Endothelial cell of umbilical vein (primary cell): ENCODE measurements at regions not wholly inside any gene's neighbourhood (a gene's known extent, or its start where the extent isn't known, plus 50 kb on each side); places are given as distances from the start of the nearest gene placed in this dataset.

Source experiments
- BruUV-seq: library from RNA; stranded (reverse); fragments of 400-500 nt; replicated peaks from 2 replicates; lab custom pipeline; 2021; lab: Mats Ljungman, UMichigan
- CTCF ChIA-PET: fragments of 300-600, 350-600 bp; sonication (Branson Sonifier 250); formaldehyde crosslinking; loops from one replicate; lab custom pipeline; 2021; ENCODE audit warnings: antibody characterized with exemption, inconsistent platforms; lab: Charles Lee
- POLR2A ChIA-PET: fragments of 300-600, 350-600 bp; sonication (Branson Sonifier 250); formaldehyde crosslinking; loops from one replicate; lab custom pipeline; 2021; ENCODE audit warnings: antibody characterized with exemption, inconsistent platforms; lab: Charles Lee
- DNase-seq: peaks from one replicate; pipeline ENCODE4 v3.0.0-alpha.2; 2011; ENCODE audit warnings: low read depth, low spot score
- FAIRE-seq: peaks from 2 replicates; lab custom pipeline; 2011; peaks lifted over from hg19 to GRCh38; lab: Jason Lieb, UNC
- H2AFZ ChIP-seq: 2 replicates; pipeline ENCODE4 v1.6.0; 2012; ENCODE audit warnings: low read depth, low read length, control low read depth, inconsistent platforms
- H3K27ac ChIP-seq: 2 replicates; pipeline ENCODE4 v1.5.1; 2011; ENCODE audit warnings: low read depth, mild to moderate bottlenecking, control low read depth, low read length, moderate library complexity; ENCODE audit not compliant: insufficient read depth
- H3K27me3 ChIP-seq, 2 experiments: 2 replicates each; pipeline versions ENCODE4 v1.6.0 to v1.6.1; 2011; ENCODE audit warnings: low read length in 2 of 2, mixed read lengths in 1 of 2; ENCODE audit not compliant: control insufficient read depth in 2 of 2, insufficient read depth in 2 of 2
- H3K36me3 ChIP-seq, 2 experiments: 2 replicates in 1 of 2; 3 replicates in 1 of 2; pipeline ENCODE4 v1.5.1; 2011; ENCODE audit warnings: low read length in 2 of 2, mild to moderate bottlenecking in 1 of 2, moderate library complexity in 1 of 2; ENCODE audit not compliant: control insufficient read depth in 2 of 2, insufficient read depth in 2 of 2; ENCODE audit errors: extremely low read depth in 1 of 2
- H3K4me1 ChIP-seq: 3 replicates; pipeline ENCODE4 v1.5.1; 2011; ENCODE audit warnings: mild to moderate bottlenecking, low read length; ENCODE audit not compliant: control insufficient read depth, insufficient read depth; ENCODE audit errors: extremely low read depth
- H3K4me2 ChIP-seq: 2 replicates; pipeline ENCODE4 v1.6.1; 2011; ENCODE audit warnings: low read length, control low read depth, mixed read lengths; ENCODE audit not compliant: insufficient read depth
- H3K4me3 ChIP-seq, 3 experiments: fragments of 200-600 bp in 1 of 3; sonication (generic), shearing (Covaris generic) in 1 of 3; replicated peaks in 1 of 3; 2 replicates each; pipeline ENCODE4 v1.5.1; 2011 to 2016; ENCODE audit warnings: control low read depth in 3 of 3, low read length in 3 of 3, mild to moderate bottlenecking in 2 of 3, inconsistent platforms in 1 of 3, low read depth in 1 of 3, moderate library complexity in 1 of 3; ENCODE audit not compliant: insufficient read depth in 1 of 3
- H3K79me2 ChIP-seq: 2 replicates; pipeline ENCODE4 v1.6.0; 2012; ENCODE audit warnings: low read length, inconsistent platforms; ENCODE audit not compliant: control insufficient read depth, insufficient read depth
- H3K9ac ChIP-seq: replicated peaks from 2 replicates; pipeline ENCODE3; 2011; ENCODE audit warnings: low read length, control low read depth; ENCODE audit not compliant: insufficient read depth; ENCODE audit errors: extremely low read depth
- H3K9me1 ChIP-seq: replicated peaks from 3 replicates; pipeline ENCODE4 v1.6.0; 2011; ENCODE audit warnings: mild to moderate bottlenecking, low read length; ENCODE audit not compliant: control insufficient read depth, insufficient read depth; ENCODE audit errors: extremely low read depth
- H3K9me3 ChIP-seq: replicated peaks from 2 replicates; pipeline ENCODE4 v1.5.1; 2012; ENCODE audit warnings: low read length, inconsistent platforms; ENCODE audit not compliant: control insufficient read depth, insufficient read depth
- H4K20me1 ChIP-seq: replicated peaks from 2 replicates; pipeline ENCODE3; 2011; ENCODE audit warnings: mild to moderate bottlenecking, low read length; ENCODE audit not compliant: control insufficient read depth, insufficient read depth; ENCODE audit errors: extremely low read depth
- EZH2 ChIP-seq: IDR thresholded peaks from 2 replicates; pipeline ENCODE4 v1.6.1; 2012; ENCODE audit warnings: borderline replicate concordance, low read depth, mild to moderate bottlenecking, moderate library complexity, low read length, inconsistent platforms; ENCODE audit not compliant: severe bottlenecking
- FOS ChIP-seq: IDR thresholded peaks from 2 replicates; pipeline ENCODE4 v1.6.1; 2011; ENCODE audit warnings: mild to moderate bottlenecking, low read length, moderate library complexity, borderline replicate concordance; ENCODE audit not compliant: insufficient read depth
- GATA2 ChIP-seq: IDR thresholded peaks from 2 replicates; pipeline ENCODE4 v1.7.0; 2011; ENCODE audit warnings: low read depth, mild to moderate bottlenecking, moderate library complexity, mixed read lengths, low read length; ENCODE audit not compliant: insufficient read length, insufficient read depth
- JUN ChIP-seq: IDR thresholded peaks from 2 replicates; pipeline ENCODE4 v1.6.1; 2011; ENCODE audit warnings: borderline replicate concordance, low read depth; ENCODE audit not compliant: insufficient read length, insufficient read depth
- MYC ChIP-seq: IDR thresholded peaks from one replicate; pipeline ENCODE4 v1.6.1; 2011; ENCODE audit warnings: mild to moderate bottlenecking, low read depth, low read length
- POLR2A ChIP-seq: IDR thresholded peaks from 2 replicates; pipeline ENCODE4 v1.6.1; 2012; ENCODE audit warnings: low read depth, mild to moderate bottlenecking, control low read depth, low read length
- POLR2AphosphoS5 ChIP-seq: IDR thresholded peaks from 2 replicates; pipeline ENCODE4 v1.6.1; 2012; ENCODE audit warnings: low read depth, mild to moderate bottlenecking, control low read depth, low read length, moderate library complexity; ENCODE audit not compliant: insufficient read depth
- dilution Hi-C: fragments of 300-500 bp; cut with MboI; formaldehyde crosslinking; loops from one replicate; pipeline ENCODE4 v1.15.0; 2019; ENCODE audit warnings: low sequenced_read_pairs; ENCODE audit not compliant: extremely low pct_ligation_motif_present
- intact Hi-C: fragments of 100-400 bp; cut with micrococcal nuclease; formaldehyde crosslinking; loops from one replicate; pipeline ENCODE4 v1.10.0; 2022
- TF ChIP-seq, protein P1 (sequence below), 2 donors: IDR thresholded peaks; 1 replicate in 1 of 2; 2 replicates in 1 of 2; pipeline ENCODE4 v1.5.1; 2011; ENCODE audit warnings: low read length in 2 of 2, mild to moderate bottlenecking in 2 of 2, moderate library complexity in 2 of 2, control low read depth in 1 of 2, inconsistent platforms in 1 of 2, low read depth in 1 of 2; ENCODE audit not compliant: insufficient read depth in 1 of 2; ENCODE audit errors: extremely low read depth in 1 of 2
- TF ChIP-seq, protein P2 (sequence below): IDR thresholded peaks from 2 replicates; pipeline ENCODE4 v1.6.1; 2011; ENCODE audit not compliant: insufficient read depth, insufficient read length

DNA sequence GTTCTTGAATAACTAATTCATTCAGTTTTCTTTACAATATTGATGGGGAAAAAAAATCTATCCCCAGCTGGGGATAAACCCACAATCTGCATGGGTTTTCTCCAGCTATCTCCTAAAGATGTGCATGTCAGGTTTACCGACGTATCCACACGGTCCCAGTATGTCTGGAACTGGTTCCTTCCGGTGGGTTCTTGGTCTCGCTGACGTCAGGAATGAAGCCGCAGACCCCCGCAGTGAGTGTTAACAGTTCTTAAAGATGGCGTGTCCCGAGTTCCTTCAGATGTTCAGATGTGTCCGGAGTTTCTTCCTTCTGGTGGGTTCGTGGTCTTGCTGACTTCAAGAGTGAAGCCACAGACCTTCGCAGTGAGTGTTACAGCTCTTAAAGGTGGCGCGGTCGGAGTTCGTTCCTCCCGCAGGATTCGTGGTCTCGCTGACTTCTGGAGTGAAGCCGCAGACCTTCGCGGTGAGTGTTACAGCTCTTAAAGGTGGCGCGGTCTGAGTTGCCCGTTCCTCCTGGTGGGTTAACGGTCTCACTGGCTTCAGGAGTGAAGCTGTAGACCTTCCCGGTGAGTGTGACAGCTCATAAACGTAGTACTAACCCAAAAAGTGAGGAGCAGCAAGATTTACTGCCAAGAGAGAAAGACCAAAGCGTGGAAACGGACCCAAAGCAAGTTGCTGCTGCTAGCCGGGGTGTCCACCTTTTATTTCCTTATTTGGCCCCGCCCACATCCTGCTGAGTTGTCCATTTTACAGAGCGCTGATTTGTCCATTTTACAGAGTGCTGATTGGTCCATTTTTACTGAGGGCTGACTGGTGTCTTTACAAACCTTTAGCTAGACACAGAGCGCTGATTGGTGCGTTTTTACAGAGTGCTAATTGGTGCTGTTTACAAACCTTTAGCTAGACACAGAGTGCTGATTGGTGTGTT lies 195.1 kb upstream of the NR2F2 start:
- TF ChIP-seq, protein P1, sequence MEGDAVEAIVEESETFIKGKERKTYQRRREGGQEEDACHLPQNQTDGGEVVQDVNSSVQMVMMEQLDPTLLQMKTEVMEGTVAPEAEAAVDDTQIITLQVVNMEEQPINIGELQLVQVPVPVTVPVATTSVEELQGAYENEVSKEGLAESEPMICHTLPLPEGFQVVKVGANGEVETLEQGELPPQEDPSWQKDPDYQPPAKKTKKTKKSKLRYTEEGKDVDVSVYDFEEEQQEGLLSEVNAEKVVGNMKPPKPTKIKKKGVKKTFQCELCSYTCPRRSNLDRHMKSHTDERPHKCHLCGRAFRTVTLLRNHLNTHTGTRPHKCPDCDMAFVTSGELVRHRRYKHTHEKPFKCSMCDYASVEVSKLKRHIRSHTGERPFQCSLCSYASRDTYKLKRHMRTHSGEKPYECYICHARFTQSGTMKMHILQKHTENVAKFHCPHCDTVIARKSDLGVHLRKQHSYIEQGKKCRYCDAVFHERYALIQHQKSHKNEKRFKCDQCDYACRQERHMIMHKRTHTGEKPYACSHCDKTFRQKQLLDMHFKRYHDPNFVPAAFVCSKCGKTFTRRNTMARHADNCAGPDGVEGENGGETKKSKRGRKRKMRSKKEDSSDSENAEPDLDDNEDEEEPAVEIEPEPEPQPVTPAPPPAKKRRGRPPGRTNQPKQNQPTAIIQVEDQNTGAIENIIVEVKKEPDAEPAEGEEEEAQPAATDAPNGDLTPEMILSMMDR (IDR thresholded peaks at IDR 0.05; ENCODE audit: extremely low read depth in 1 of 2, insufficient read depth in 1 of 2, low read depth in 1 of 2, low read length in 2 of 2): no peak
- TF ChIP-seq EZH2 (no peak), GATA2 (no peak), JUN (no peak), MYC (no peak), POLR2AphosphoS5 (no peak), POLR2A (no peak), FOS (no peak)
- TF ChIP-seq, protein P2, sequence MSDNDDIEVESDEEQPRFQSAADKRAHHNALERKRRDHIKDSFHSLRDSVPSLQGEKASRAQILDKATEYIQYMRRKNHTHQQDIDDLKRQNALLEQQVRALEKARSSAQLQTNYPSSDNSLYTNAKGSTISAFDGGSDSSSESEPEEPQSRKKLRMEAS: no peak

More for the DNA sequence above, 195.1 kb upstream of the NR2F2 start:
- CTCF ChIA-PET: no interaction called here
- H2AFZ ChIP-seq: no peak overlapping the region
- no peaks in the 10 kb centered on the region for H3K36me3 ChIP-seq
- no peak overlapping the region for H3K4me2 ChIP-seq
- DNase-seq (no peak), FAIRE-seq (no peak)
- H3K4me1 ChIP-seq: no peaks in the 10 kb centered on the region
- POLR2A ChIA-PET: no interaction called here
- no peak overlapping the region for H3K9ac ChIP-seq
- H4K20me1 ChIP-seq: no peaks in the 10 kb centered on the region
- no peaks in the 10 kb centered on the region for H3K9me1 ChIP-seq
- dilution Hi-C loops: no loop called here
- no peaks in the 10 kb centered on the region for H3K79me2 ChIP-seq
- no TSS peak for BruUV-seq
- no peaks in the 10 kb centered on the region for H3K27me3 ChIP-seq
- no peak overlapping the region for H3K27ac ChIP-seq
- no peaks in the 10 kb centered on the region for H3K9me3 ChIP-seq
- intact Hi-C loops: no loop called here
- no peak overlapping the region for H3K4me3 ChIP-seq
